K562 (cell line): ENCODE measurements at regions not wholly inside any gene's neighbourhood (a gene's known extent, or its start where the extent isn't known, plus 50 kb on each side); places are given as distances from the start of the nearest gene placed in this dataset.

Experiments
- ATAC-seq: fragments of 200-7000 bp; cut with Tn5 transposase; 3 replicates; pipeline ENCODE4 v1.9.1; 2020; ENCODE audit warnings: moderate library complexity
- BruUV-seq: library from RNA; stranded (reverse); fragments of 400-500 nt; replicated peaks from 2 replicates; lab custom pipeline; 2021; lab: Mats Ljungman, UMichigan
- CTCF ChIA-PET: fragments of 300-600 bp; formaldehyde crosslinking; extraction: SDS; loops from one replicate; lab custom pipeline; 2021; ENCODE audit warnings: low intra/inter-chr PET ratio; lab: Yijun Ruan, JAX
- POLR2A ChIA-PET: fragments of 300-600, 350-650 bp; sonication (Branson Sonifier 250); formaldehyde crosslinking; extraction: SDS; loops from one replicate; lab custom pipeline; 2021; ENCODE audit warnings: antibody characterized with exemption, inconsistent platforms; lab: Yijun Ruan, JAX
- DNase-seq, 4 experiments: peaks; one replicate each; pipeline versions ENCODE4 v3.0.0 to v3.0.0-alpha.2; 2011 to 2018; ENCODE audit warnings: low spot score in 3 of 4, mixed read lengths in 3 of 4; ENCODE audit errors: extremely low read depth in 1 of 4
- FAIRE-seq: peaks from 2 replicates; lab custom pipeline; 2011; peaks lifted over from hg19 to GRCh38; lab: Jason Lieb, UNC
- H2AFZ ChIP-seq: 2 replicates; pipeline ENCODE4 v1.6.0; 2011; ENCODE audit warnings: low read depth, low read length, control low read depth, inconsistent platforms
- H3K27ac ChIP-seq: fragments of 200-600 bp; 3 replicates; pipeline ENCODE4 v1.8.0; 2011; ENCODE audit warnings: low read depth, mild to moderate bottlenecking, control low read depth, inconsistent platforms, low read length, moderate library complexity, mixed read lengths; ENCODE audit errors: extremely low read depth
- H3K27me3 ChIP-seq, 2 experiments: fragments of 300-600 bp in 1 of 2; 2 replicates in 1 of 2; 3 replicates in 1 of 2; pipeline versions ENCODE4 v1.6.0 to v1.8.0; 2011; ENCODE audit warnings: inconsistent platforms in 2 of 2, low read length in 2 of 2, mild to moderate bottlenecking in 1 of 2, mixed read lengths in 1 of 2, moderate library complexity in 1 of 2; ENCODE audit not compliant: control insufficient read depth in 2 of 2, insufficient read depth in 2 of 2
- H3K36me3 ChIP-seq: fragments of 300-600 bp; 3 replicates; pipeline ENCODE4 v1.8.0; 2011; ENCODE audit warnings: mild to moderate bottlenecking, low read length, inconsistent platforms; ENCODE audit not compliant: control insufficient read depth, insufficient read depth
- H3K4me1 ChIP-seq, 2 experiments: fragments of 200-600 bp in 1 of 2; replicated peaks in 1 of 2; 2 replicates in 1 of 2; 3 replicates in 1 of 2; pipeline versions ENCODE4 v1.5.1 to v1.8.0; 2011; ENCODE audit warnings: inconsistent platforms in 2 of 2, low read length in 2 of 2, mild to moderate bottlenecking in 1 of 2, mixed read lengths in 1 of 2, moderate library complexity in 1 of 2; ENCODE audit not compliant: control insufficient read depth in 2 of 2, insufficient read depth in 2 of 2
- H3K4me2 ChIP-seq: 2 replicates; pipeline ENCODE4 v1.6.1; 2011; ENCODE audit warnings: low read length, control low read depth, inconsistent platforms, mixed read lengths; ENCODE audit not compliant: insufficient read depth
- H3K4me3 ChIP-seq: fragments of 200-600 bp; sonication (generic), shearing (Covaris generic); 2 replicates; pipeline ENCODE4 v1.5.1; 2016; ENCODE audit warnings: control low read depth, inconsistent platforms
- H3K79me2 ChIP-seq: fragments of 200-600 bp; 3 replicates; pipeline ENCODE4 v1.8.0; 2011; ENCODE audit warnings: low read length, inconsistent platforms; ENCODE audit not compliant: control insufficient read depth, insufficient read depth
- H3K9ac ChIP-seq, 2 experiments: 2 replicates each; pipeline versions ENCODE4 v1.6.0 to v1.6.1; 2011; ENCODE audit warnings: low read depth in 2 of 2, low read length in 2 of 2, control low read depth in 1 of 2, inconsistent platforms in 1 of 2, mild to moderate bottlenecking in 1 of 2, mixed read lengths in 1 of 2; ENCODE audit not compliant: insufficient read depth in 1 of 2
- H3K9me1 ChIP-seq: one replicate; pipeline ENCODE4 v1.6.0; 2011; ENCODE audit warnings: inconsistent platforms, mild to moderate bottlenecking, low read length, moderate library complexity; ENCODE audit not compliant: control insufficient read depth, insufficient read depth
- H3K9me3 ChIP-seq: replicated peaks from 2 replicates; pipeline ENCODE4 v1.5.1; 2011; ENCODE audit warnings: low read depth, low read length, inconsistent platforms; ENCODE audit not compliant: control insufficient read depth, insufficient read depth
- H4K20me1 ChIP-seq: replicated peaks from 2 replicates; pipeline ENCODE4 v1.6.1; 2011; ENCODE audit warnings: low read length, inconsistent platforms, mixed read lengths; ENCODE audit not compliant: control insufficient read depth, insufficient read depth
- BMI1 ChIP-seq: fragments of 150-350 bp; IDR thresholded peaks from 2 replicates; pipeline ENCODE4 v1.6.1; 2014; ENCODE audit warnings: low read length
- C11orf30 ChIP-seq: fragments of 450-650 bp; IDR thresholded peaks from 2 replicates; pipeline ENCODE4 v1.6.1; 2016; ENCODE audit warnings: low read depth, mild to moderate bottlenecking
- CGGBP1 ChIP-seq: fragments of 250-450 bp; sonication (Bioruptor Pico); IDR thresholded peaks from 2 replicates; pipeline ENCODE4 v1.9.0; 2021; ENCODE audit warnings: mild to moderate bottlenecking
- CHAMP1 ChIP-seq: fragments of 450-650 bp; IDR thresholded peaks from 2 replicates; pipeline ENCODE4 v1.6.1; 2016; ENCODE audit warnings: mild to moderate bottlenecking
- CXXC5 ChIP-seq: fragments of 250-450 bp; sonication (Bioruptor Pico); IDR thresholded peaks from 2 replicates; pipeline ENCODE4 v1.8.0; 2022; ENCODE audit warnings: inconsistent platforms, mild to moderate bottlenecking, moderate library complexity
- HOMEZ ChIP-seq: fragments of 250-450 bp; sonication (Bioruptor Pico); IDR thresholded peaks from 2 replicates; pipeline ENCODE4 v1.4.0; 2020; ENCODE audit warnings: mild to moderate bottlenecking, moderate library complexity
- MTA1 ChIP-seq: fragments of 450-650 bp; IDR thresholded peaks from 2 replicates; pipeline ENCODE4 v1.6.1; 2017; ENCODE audit warnings: borderline replicate concordance
- POLR2AphosphoS5 ChIP-seq: IDR thresholded peaks from 2 replicates; pipeline ENCODE4 v1.6.1; 2011; ENCODE audit warnings: mild to moderate bottlenecking, low read depth, low read length, moderate library complexity; ENCODE audit not compliant: control insufficient read depth, insufficient read depth
- SMARCC2 ChIP-seq: fragments of 450-650 bp; IDR thresholded peaks from 2 replicates; pipeline ENCODE4 v1.6.1; 2017; ENCODE audit warnings: antibody characterized with exemption, moderate library complexity, mild to moderate bottlenecking, low read depth
- SOX6 ChIP-seq: fragments of 450-650 bp; IDR thresholded peaks from 2 replicates; pipeline ENCODE4 v1.6.1; 2014; ENCODE audit warnings: mild to moderate bottlenecking
- STAT5B ChIP-seq: fragments of 250-450 bp; sonication (Bioruptor Pico); IDR thresholded peaks from 2 replicates; pipeline ENCODE4 v1.8.0; 2021; ENCODE audit warnings: mild to moderate bottlenecking, inconsistent platforms
- TARDBP ChIP-seq: fragments of 450-650 bp; IDR thresholded peaks from 2 replicates; pipeline ENCODE4 v1.6.1; 2016
- ZNF184 ChIP-seq: sonication (generic); formaldehyde crosslinking; IDR thresholded peaks from 2 replicates; pipeline ENCODE4 v1.5.0; 2020; ENCODE audit warnings: missing genetic modification reagents
- ZNF830 ChIP-seq: fragments of 250-450 bp; sonication (Bioruptor Pico); IDR thresholded peaks from 2 replicates; pipeline ENCODE4 v1.5.0; 2021; ENCODE audit warnings: mild to moderate bottlenecking
- WGBS: fragments of 100-300 bp; shearing (Covaris generic); methylation state at CpG from one replicate; pipeline ENCODE4 v1.1.6; 2016; ENCODE audit warnings: low coverage, mixed read lengths; ENCODE audit not compliant: insufficient coverage; ENCODE audit errors: missing lambda C conversion rate; 5-methylcytosine and 5-hydroxymethylcytosine counted together
- in situ Hi-C: fragments of 300-500 bp; cut with MboI; formaldehyde crosslinking; loops from 4 replicates; pipeline ENCODE4 v1.15.0; 2018; ENCODE audit warnings: inconsistent platforms, mixed read lengths
- intact Hi-C: fragments of 100-400 bp; cut with micrococcal nuclease; formaldehyde crosslinking; loops from 2 replicates; pipeline ENCODE4 v1.14.2; 2022

GRCh38 chr3:18033581-18034108 lies 291.2 kb upstream of the TBC1D5 start:
- Histone ChIP-seq H3K4me3 (no peak overlapping the region), H3K27ac (no peak overlapping the region), H3K79me2 (no peaks in the 10 kb centered on the region), H3K9me3 (no peaks in the 10 kb centered on the region), H3K9me1 (no peaks in the 10 kb centered on the region), H4K20me1 (no peaks in the 10 kb centered on the region), H3K27me3 (no peaks in the 10 kb centered on the region), H2AFZ (no peak overlapping the region), H3K4me1 (no peaks in the 10 kb centered on the region), H3K36me3 (no peaks in the 10 kb centered on the region), H3K4me2 (no peak overlapping the region), H3K9ac (no peak overlapping the region)
- FAIRE-seq (no peak), DNase-seq (no peak), ATAC-seq (no peak)
- intact Hi-C loops: no loop called here
- TF ChIP-seq HOMEZ (CRISPR knock-in tag): no peak
- TF ChIP-seq SMARCC2: no peak
- 0 out of 2 replicates have a peak, but pooled peaks have one; percentile 6 for TF ChIP-seq C11orf30
- no peak for TF ChIP-seq BMI1
- WGBS: 0% methylated on average over 3 of the region's 3 CpGs
- ChIA-PET CTCF (no interaction called here), POLR2A (interaction anchor here (0.9 kb wide), 1 partner anchor 840 kb away, joined by 3 read pairs; no protein-coding TSS in a partner anchor)
- in situ Hi-C loops: no loop called here
- no TSS peak for BruUV-seq

GRCh38 chr3:18030371-18030870 lies 288.0 kb upstream of the TBC1D5 start:
- ChIA-PET CTCF (no interaction called here), POLR2A (no interaction called here)
- Histone ChIP-seq H3K27ac (no peak overlapping the region), H3K9ac (no peak overlapping the region), H3K36me3 (no peaks in the 10 kb centered on the region), H3K79me2 (no peaks in the 10 kb centered on the region), H2AFZ (no peak overlapping the region), H3K4me3 (no peak overlapping the region), H3K9me3 (no peaks in the 10 kb centered on the region), H3K9me1 (no peaks in the 10 kb centered on the region), H4K20me1 (no peaks in the 10 kb centered on the region), H3K4me2 (no peak overlapping the region), H3K27me3 (no peaks in the 10 kb centered on the region), H3K4me1 (no peaks in the 10 kb centered on the region)
- no peak for FAIRE-seq
- WGBS: 11% methylated on average over 8 of the region's 8 CpGs
- no peak for DNase-seq
- no peak for ATAC-seq
- intact Hi-C loops: no loop called here
- BruUV-seq: no TSS peak
- in situ Hi-C loops: no loop called here
- TF ChIP-seq CXXC5 (CRISPR knock-in tag) (no peak), SOX6 (no peak), CGGBP1 (no peak), MTA1 (no peak), CHAMP1 (no peak), STAT5B (CRISPR knock-in tag) (no peak), TARDBP (no peak), ZNF830 (CRISPR knock-in tag) (no peak), ZNF184 (CRISPR knock-in tag) (no peak), POLR2AphosphoS5 (no peak)
